ENCODE measurements at regions not wholly inside any gene's neighbourhood (a gene's known extent, or its start where the extent isn't known, plus 50 kb on each side); places are given as distances from the start of the nearest gene placed in this dataset.

DNA sequence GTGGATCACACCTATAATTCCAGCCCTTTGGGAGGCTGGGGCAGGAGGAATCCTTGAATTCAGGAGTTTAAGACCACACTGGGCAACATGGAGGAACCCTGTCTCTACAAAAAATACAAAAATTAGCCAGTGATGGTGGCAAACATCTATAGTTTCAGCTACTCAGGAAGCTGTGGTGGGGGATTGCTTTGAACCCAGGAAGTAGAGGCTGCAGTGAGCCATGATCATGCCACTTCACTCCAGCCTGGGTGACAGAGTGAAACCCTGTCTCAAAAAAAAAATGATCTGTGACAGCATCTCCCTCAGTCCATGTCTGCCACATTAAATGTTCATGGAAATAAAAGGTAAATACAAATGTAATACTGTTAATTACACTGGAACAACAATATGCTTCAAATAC, 121.4 kb upstream of the COL5A2 start:
- no peaks in the 10 kb centered on the region for H3K27me3 ChIP-seq (ENCODE audit: control insufficient read depth in 4 of 4, insufficient read depth in 4 of 4, low read length in 3 of 4)
- no peak overlapping the region for H3K4me3 ChIP-seq (ENCODE audit: low read depth in 1 of 3, low read length in 3 of 3)
- no peak overlapping the region for H3K27ac ChIP-seq (ENCODE audit: low read depth in 1 of 2, low read length in 2 of 2)
- no peaks in the 10 kb centered on the region for H3K4me1 ChIP-seq (ENCODE audit: control insufficient read depth in 4 of 4, insufficient read depth in 4 of 4, low read length in 3 of 4)
- no peaks in the 10 kb centered on the region for H3K9me3 ChIP-seq (ENCODE audit: control insufficient read depth in 4 of 4, low read length in 3 of 4)
- TF ChIP-seq GABPA (IDR thresholded peaks at IDR 0.05 in 1 of 2, conservative IDR thresholded peaks at IDR 0.05 in 1 of 2) (no peak), HNF4G (IDR thresholded peaks at IDR 0.05) (no peak), FOXA1 (IDR thresholded peaks at IDR 0.05) (no peak), FOXA2 (IDR thresholded peaks at IDR 0.05) (no peak), RXRA (IDR thresholded peaks at IDR 0.05) (no peak), EGR1 (IDR thresholded peaks at IDR 0.05; ENCODE audit: low read depth in 2 of 2) (no peak), YY1 (IDR thresholded peaks at IDR 0.05) (no peak), SP1 (IDR thresholded peaks at IDR 0.05) (no peak), JUND (IDR thresholded peaks at IDR 0.05) (no peak), TAF1 (conservative IDR thresholded peaks at IDR 0.05) (no peak), HNF4A (conservative IDR thresholded peaks at IDR 0.05) (no peak), RAD21 (IDR thresholded peaks at IDR 0.05) (no peak), NR2F2 (IDR thresholded peaks at IDR 0.05) (no peak)
- TF ChIP-seq, protein P1, sequence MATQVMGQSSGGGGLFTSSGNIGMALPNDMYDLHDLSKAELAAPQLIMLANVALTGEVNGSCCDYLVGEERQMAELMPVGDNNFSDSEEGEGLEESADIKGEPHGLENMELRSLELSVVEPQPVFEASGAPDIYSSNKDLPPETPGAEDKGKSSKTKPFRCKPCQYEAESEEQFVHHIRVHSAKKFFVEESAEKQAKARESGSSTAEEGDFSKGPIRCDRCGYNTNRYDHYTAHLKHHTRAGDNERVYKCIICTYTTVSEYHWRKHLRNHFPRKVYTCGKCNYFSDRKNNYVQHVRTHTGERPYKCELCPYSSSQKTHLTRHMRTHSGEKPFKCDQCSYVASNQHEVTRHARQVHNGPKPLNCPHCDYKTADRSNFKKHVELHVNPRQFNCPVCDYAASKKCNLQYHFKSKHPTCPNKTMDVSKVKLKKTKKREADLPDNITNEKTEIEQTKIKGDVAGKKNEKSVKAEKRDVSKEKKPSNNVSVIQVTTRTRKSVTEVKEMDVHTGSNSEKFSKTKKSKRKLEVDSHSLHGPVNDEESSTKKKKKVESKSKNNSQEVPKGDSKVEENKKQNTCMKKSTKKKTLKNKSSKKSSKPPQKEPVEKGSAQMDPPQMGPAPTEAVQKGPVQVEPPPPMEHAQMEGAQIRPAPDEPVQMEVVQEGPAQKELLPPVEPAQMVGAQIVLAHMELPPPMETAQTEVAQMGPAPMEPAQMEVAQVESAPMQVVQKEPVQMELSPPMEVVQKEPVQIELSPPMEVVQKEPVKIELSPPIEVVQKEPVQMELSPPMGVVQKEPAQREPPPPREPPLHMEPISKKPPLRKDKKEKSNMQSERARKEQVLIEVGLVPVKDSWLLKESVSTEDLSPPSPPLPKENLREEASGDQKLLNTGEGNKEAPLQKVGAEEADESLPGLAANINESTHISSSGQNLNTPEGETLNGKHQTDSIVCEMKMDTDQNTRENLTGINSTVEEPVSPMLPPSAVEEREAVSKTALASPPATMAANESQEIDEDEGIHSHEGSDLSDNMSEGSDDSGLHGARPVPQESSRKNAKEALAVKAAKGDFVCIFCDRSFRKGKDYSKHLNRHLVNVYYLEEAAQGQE (IDR thresholded peaks at IDR 0.05), result no peak
- TF ChIP-seq, protein P2, sequence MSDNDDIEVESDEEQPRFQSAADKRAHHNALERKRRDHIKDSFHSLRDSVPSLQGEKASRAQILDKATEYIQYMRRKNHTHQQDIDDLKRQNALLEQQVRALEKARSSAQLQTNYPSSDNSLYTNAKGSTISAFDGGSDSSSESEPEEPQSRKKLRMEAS (IDR thresholded peaks at IDR 0.05), result no peak
- TF ChIP-seq, protein P3, sequence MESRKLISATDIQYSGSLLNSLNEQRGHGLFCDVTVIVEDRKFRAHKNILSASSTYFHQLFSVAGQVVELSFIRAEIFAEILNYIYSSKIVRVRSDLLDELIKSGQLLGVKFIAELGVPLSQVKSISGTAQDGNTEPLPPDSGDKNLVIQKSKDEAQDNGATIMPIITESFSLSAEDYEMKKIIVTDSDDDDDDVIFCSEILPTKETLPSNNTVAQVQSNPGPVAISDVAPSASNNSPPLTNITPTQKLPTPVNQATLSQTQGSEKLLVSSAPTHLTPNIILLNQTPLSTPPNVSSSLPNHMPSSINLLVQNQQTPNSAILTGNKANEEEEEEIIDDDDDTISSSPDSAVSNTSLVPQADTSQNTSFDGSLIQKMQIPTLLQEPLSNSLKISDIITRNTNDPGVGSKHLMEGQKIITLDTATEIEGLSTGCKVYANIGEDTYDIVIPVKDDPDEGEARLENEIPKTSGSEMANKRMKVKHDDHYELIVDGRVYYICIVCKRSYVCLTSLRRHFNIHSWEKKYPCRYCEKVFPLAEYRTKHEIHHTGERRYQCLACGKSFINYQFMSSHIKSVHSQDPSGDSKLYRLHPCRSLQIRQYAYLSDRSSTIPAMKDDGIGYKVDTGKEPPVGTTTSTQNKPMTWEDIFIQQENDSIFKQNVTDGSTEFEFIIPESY (IDR thresholded peaks at IDR 0.05), result no peak
- TF ChIP-seq, protein P4, sequence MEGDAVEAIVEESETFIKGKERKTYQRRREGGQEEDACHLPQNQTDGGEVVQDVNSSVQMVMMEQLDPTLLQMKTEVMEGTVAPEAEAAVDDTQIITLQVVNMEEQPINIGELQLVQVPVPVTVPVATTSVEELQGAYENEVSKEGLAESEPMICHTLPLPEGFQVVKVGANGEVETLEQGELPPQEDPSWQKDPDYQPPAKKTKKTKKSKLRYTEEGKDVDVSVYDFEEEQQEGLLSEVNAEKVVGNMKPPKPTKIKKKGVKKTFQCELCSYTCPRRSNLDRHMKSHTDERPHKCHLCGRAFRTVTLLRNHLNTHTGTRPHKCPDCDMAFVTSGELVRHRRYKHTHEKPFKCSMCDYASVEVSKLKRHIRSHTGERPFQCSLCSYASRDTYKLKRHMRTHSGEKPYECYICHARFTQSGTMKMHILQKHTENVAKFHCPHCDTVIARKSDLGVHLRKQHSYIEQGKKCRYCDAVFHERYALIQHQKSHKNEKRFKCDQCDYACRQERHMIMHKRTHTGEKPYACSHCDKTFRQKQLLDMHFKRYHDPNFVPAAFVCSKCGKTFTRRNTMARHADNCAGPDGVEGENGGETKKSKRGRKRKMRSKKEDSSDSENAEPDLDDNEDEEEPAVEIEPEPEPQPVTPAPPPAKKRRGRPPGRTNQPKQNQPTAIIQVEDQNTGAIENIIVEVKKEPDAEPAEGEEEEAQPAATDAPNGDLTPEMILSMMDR (IDR thresholded peaks at IDR 0.05; ENCODE audit: low read depth, low read length, missing input control), result no peak
- TF ChIP-seq, protein P5, sequence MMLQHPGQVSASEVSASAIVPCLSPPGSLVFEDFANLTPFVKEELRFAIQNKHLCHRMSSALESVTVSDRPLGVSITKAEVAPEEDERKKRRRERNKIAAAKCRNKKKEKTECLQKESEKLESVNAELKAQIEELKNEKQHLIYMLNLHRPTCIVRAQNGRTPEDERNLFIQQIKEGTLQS (IDR thresholded peaks at IDR 0.05), result no peak
- no peak for DNase-seq (ENCODE audit: low spot score)
- H3K36me3 ChIP-seq (ENCODE audit: control insufficient read depth in 4 of 4, insufficient read depth in 3 of 4, low read depth in 1 of 4, low read length in 3 of 4), result no peaks in the 10 kb centered on the region
- H3K9ac ChIP-seq (ENCODE audit: low read depth in 1 of 2, low read length in 2 of 2), result no peak overlapping the region

All from liver (tissue), 7 donors.